HFF-Myc (cell line): ENCODE measurements at regions not wholly inside any gene's neighbourhood (a gene's known extent, or its start where the extent isn't known, plus 50 kb on each side); places are given as distances from the start of the nearest gene placed in this dataset.

Experiments
- DNase-seq: peaks from one replicate; pipeline ENCODE4 v3.0.0-alpha.2; 2011; ENCODE audit warnings: low read depth; ENCODE audit errors: extremely low read depth
- H3K4me3 ChIP-seq: replicated peaks from 2 replicates; pipeline ENCODE4 v1.5.1; 2011; ENCODE audit warnings: low read depth, mild to moderate bottlenecking, control low read depth, low read length
- CTCF ChIP-seq: IDR thresholded peaks from 2 replicates; pipeline ENCODE4 v1.5.1; 2012; ENCODE audit warnings: mild to moderate bottlenecking, low read depth, low read length, control low read depth; ENCODE audit errors: missing control alignments

- no peak for DNase-seq
- H3K4me3 ChIP-seq: no peak overlapping the region
- no peak for TF ChIP-seq CTCF
These were observed 172.9 kb downstream of the TMEM26 start for GRCh38 chr10:61280303-61280702.

GRCh38 chr10:61279400-61279799 lies 173.8 kb downstream of the TMEM26 start:
- no peak for DNase-seq
- no peak overlapping the region for H3K4me3 ChIP-seq
- TF ChIP-seq CTCF: no peak

GRCh38 chr10:61278556-61278955 lies 174.6 kb downstream of the TMEM26 start:
- DNase-seq: no peak
- H3K4me3 ChIP-seq: no peak overlapping the region
- no peak for TF ChIP-seq CTCF

DNA sequence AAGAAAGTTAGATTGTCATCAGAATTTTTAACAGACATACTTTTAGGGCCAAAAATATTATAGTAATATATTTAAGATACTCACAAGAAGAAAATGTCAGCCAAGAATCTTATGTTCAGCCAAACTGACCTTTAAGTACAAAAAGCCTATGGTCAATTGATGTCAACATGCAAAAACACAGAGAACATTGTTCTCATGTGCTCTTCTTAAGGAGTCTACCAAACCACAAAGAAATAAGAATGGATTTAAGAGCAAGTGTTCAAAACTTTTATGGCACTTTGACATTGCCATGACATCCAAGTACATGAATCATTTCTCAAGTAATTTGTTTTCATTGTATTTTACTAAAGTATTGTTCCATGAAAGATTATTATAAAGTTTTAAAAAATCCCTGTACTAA lies 180.4 kb downstream of the TMEM26 start:
- H3K4me3 ChIP-seq: no peak overlapping the region
- no peak for TF ChIP-seq CTCF
- no peak for DNase-seq

GRCh38 chr10:61271127-61271780 lies 181.9 kb downstream of the TMEM26 start:
- peak; percentile 12 for TF ChIP-seq CTCF
- no peak overlapping the region for H3K4me3 ChIP-seq
- DNase-seq: peak; percentile 41

DNA sequence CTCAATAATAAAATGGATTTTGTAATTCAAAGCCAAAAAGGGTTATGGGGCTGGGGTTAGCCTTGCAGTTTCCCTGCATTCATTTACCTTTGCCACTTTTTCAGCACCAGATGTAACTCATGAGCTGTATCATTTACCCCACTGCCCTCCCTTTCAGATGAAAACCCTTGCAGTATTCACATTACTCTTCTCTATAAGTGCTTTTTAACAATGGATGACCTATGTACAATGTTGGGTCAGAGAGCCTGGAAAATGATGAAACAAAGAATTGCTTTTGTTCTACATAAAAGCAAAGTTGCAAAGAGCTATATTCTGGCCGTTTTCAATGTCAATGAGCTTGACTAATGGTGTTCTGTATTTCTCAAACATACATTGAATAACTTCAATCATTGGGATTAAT lies 189.7 kb downstream of the TMEM26 start:
- no peak overlapping the region for H3K4me3 ChIP-seq
- TF ChIP-seq CTCF: no peak
- DNase-seq: no peak
